ENCODE measurements at regions not wholly inside any gene's neighbourhood (a gene's known extent, or its start where the extent isn't known, plus 50 kb on each side); places are given as distances from the start of the nearest gene placed in this dataset.
"Not testable (repeated sequence)": the region's sequence is repeated elsewhere in the genome, so short reads cannot be mapped to it uniquely, and the experiment has no call there.

- H3K36me3 ChIP-seq = no peaks in the 10 kb centered on the region
- H3K27me3 ChIP-seq (replicated peaks; ENCODE audit: insufficient read depth) = no peaks in the 10 kb centered on the region
- no peak overlapping the region for H3K27ac ChIP-seq
- H3K4me3 ChIP-seq = no peak overlapping the region
- intact Hi-C loops (cut with DNase I) = no loop called here
- WGBS = 71% methylated on average over 2 of the region's 2 CpGs
- TF ChIP-seq POLR2AphosphoS5 (IDR thresholded peaks at IDR 0.05) (no peak), POLR2A (IDR thresholded peaks at IDR 0.05) (no peak), CTCF (IDR thresholded peaks at IDR 0.05) (no peak)
- H3K9me3 ChIP-seq = no peaks in the 10 kb centered on the region
- H3K4me1 ChIP-seq (replicated peaks) = no peaks in the 10 kb centered on the region
- DNase-seq (ENCODE audit: low spot score) = no peak
Measured at GRCh38 chr6:73983367-73983766, 287.4 kb downstream of the CD109 start.

- Histone ChIP-seq H3K4me3 (no peak overlapping the region), H3K4me1 (replicated peaks) (no peaks in the 10 kb centered on the region), H3K27ac (no peak overlapping the region), H3K36me3 (no peaks in the 10 kb centered on the region), H3K27me3 (replicated peaks; ENCODE audit: insufficient read depth) (no peaks in the 10 kb centered on the region), H3K9me3 (no peaks in the 10 kb centered on the region)
- intact Hi-C loops (cut with DNase I) = no loop called here
- TF ChIP-seq POLR2AphosphoS5 (IDR thresholded peaks at IDR 0.05) = no peak
- no peak for TF ChIP-seq CTCF (IDR thresholded peaks at IDR 0.05)
- no peak for TF ChIP-seq POLR2A (IDR thresholded peaks at IDR 0.05)
- DNase-seq (ENCODE audit: low spot score) = no peak
Measured at GRCh38 chr6:73980096-73980495, 284.1 kb downstream of the CD109 start.

- no peaks in the 10 kb centered on the region for H3K36me3 ChIP-seq
- no peak overlapping the region for H3K4me3 ChIP-seq
- no peaks in the 10 kb centered on the region for H3K4me1 ChIP-seq (replicated peaks)
- WGBS = 59% methylated on average over 2 of the region's 2 CpGs
- DNase-seq (ENCODE audit: low spot score) = no peak
- H3K27ac ChIP-seq = no peak overlapping the region
- intact Hi-C loops (cut with DNase I) = no loop called here
- no peaks in the 10 kb centered on the region for H3K27me3 ChIP-seq (replicated peaks; ENCODE audit: insufficient read depth)
- TF ChIP-seq CTCF (IDR thresholded peaks at IDR 0.05) = no peak
- TF ChIP-seq POLR2A (IDR thresholded peaks at IDR 0.05) = no peak
- TF ChIP-seq POLR2AphosphoS5 (IDR thresholded peaks at IDR 0.05) = no peak
- H3K9me3 ChIP-seq = no peaks in the 10 kb centered on the region
Measured at GRCh38 chr6:73978330-73978729, 282.3 kb downstream of the CD109 start.

GRCh38 chr6:73972518-73972917 is 276.5 kb downstream of the CD109 start:
- not testable (repeated sequence) for H3K36me3 ChIP-seq; H3K4me1 ChIP-seq (replicated peaks); H3K27me3 ChIP-seq (replicated peaks; ENCODE audit: insufficient read depth); H3K27ac ChIP-seq; DNase-seq (ENCODE audit: low spot score); H3K4me3 ChIP-seq; H3K9me3 ChIP-seq
- intact Hi-C loops (cut with DNase I) = loop anchor here (5.0 kb wide), 1 partner anchor 1240 kb away; no protein-coding TSS in a partner anchor
- 75% methylated on average over 7 of the region's 7 CpGs for WGBS

GRCh38 chr6:73969971-73970970 is 274.3 kb downstream of the CD109 start:
- Histone ChIP-seq H3K9me3 (no peaks in the 10 kb centered on the region), H3K4me1 (replicated peaks) (no peaks in the 10 kb centered on the region), H3K27ac (no peak overlapping the region), H3K36me3 (no peaks in the 10 kb centered on the region), H3K27me3 (replicated peaks; ENCODE audit: insufficient read depth) (no peaks in the 10 kb centered on the region), H3K4me3 (no peak overlapping the region)
- TF ChIP-seq CTCF (IDR thresholded peaks at IDR 0.05) = peak in 3 of 4 experiments; percentile 17 to 37 (median 32)
- TF ChIP-seq POLR2A (IDR thresholded peaks at IDR 0.05) = no peak
- intact Hi-C loops (cut with DNase I) = loop anchor here (5.0 kb wide), 1 partner anchor 1242 kb away; no protein-coding TSS in a partner anchor
- DNase-seq (ENCODE audit: low spot score) = no peak
- 52% methylated on average over 7 of the region's 7 CpGs for WGBS
